Right renal pelvis (tissue), 4 donors: ENCODE measurements at regions not wholly inside any gene's neighbourhood (a gene's known extent, or its start where the extent isn't known, plus 50 kb on each side); places are given as distances from the start of the nearest gene placed in this dataset.
"Not testable (repeated sequence)": the region's sequence is repeated elsewhere in the genome, so short reads cannot be mapped to it uniquely, and the experiment has no call there.

ENCODE experiments used
- DNase-seq, 4 donors: peaks; one replicate each; pipeline ENCODE4 v3.0.0-alpha.2; 2013; ENCODE audit warnings: low read depth in 4 of 4, low spot score in 3 of 4, missing footprints in 1 of 4

GRCh38 chr4:147219145-147219544 is 261.8 kb upstream of the EDNRA start:
- DNase-seq = no peak

DNA sequence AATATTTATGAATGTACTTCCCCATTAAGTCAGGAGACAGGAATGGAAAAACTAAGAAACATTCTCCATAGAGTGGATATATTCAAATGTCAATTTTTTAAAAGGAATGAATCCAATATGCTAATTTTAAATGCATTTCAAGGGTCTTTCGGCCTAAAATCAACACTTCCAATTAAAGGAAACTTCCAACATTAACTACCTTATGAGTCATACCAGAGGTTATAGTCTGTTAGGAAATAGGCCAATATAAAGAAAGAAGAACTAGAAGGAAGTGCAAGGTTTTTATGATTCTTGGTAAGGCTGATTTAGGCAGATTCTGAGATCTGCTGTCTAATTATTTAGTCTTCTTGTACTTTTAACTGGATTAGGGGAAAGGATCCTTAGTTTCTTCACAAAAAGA is 260.1 kb upstream of the EDNRA start:
- DNase-seq = no peak

- DNase-seq = no peak
These were observed 258.0 kb upstream of the EDNRA start for GRCh38 chr4:147222906-147223305.

GRCh38 chr4:147223576-147223975 is 257.3 kb upstream of the EDNRA start:
- DNase-seq = no peak

- no peak for DNase-seq
These were observed 244.1 kb upstream of the EDNRA start for GRCh38 chr4:147236806-147237205.

DNA sequence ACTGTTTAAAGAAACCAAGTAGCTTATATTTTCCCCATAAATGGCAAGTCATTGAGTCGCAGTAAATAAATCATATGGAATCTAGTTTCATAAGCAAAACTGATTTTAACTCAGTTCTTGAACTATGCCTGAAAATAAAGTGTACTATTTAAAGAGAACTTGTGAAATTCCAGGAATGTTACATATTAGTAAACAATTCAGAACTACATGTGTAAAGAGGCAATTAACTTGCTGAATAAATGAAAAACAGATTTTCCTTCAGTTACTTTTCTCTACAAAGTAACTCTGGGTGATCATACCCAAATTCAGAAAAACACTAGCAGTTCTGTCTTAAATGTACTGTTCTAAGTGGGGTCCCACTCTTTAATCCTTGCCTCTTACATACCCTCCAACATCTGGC is 236.1 kb upstream of the EDNRA start:
- DNase-seq = no peak

- no peak for DNase-seq
These were observed 234.8 kb upstream of the EDNRA start for GRCh38 chr4:147246096-147246495.

DNA sequence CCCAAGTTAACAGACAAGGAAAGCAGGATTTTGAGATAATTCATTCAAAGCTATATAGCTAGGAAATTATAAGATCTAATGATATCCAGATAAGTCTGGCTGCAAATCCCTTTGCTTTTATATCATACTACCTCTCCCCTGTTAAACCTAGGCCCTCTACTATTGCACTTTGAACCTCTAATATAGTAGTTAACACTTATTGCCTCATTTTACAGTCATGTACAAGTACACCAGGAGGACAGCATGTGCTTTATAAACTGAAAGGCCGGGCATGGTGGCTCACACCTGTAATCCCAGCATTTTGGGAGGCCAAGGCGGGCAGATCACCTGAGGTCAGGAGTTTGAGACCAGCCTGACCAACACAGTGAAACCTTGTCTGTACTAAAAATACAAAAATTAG is 234.4 kb upstream of the EDNRA start:
- DNase-seq = not testable (repeated sequence)

DNA sequence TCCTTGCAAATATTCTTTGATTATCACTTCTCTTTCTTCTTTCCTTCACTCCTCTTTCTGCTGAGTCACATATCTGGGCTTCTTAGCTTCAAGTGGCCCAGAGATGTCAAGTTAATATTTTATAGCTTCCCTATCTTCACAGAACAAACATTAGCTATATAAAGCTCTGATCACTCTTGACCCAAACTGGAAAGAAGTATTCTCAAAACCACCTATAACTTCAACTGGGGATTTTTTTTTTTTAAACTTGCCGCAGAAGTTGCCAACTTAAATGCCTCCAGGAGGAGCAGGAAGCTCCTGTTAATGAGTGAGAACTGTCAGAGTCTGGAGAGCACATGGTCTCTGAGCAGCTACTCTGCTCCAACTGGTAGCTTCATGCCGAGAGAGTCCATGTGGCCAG is 233.3 kb upstream of the EDNRA start:
- no peak for DNase-seq

DNA sequence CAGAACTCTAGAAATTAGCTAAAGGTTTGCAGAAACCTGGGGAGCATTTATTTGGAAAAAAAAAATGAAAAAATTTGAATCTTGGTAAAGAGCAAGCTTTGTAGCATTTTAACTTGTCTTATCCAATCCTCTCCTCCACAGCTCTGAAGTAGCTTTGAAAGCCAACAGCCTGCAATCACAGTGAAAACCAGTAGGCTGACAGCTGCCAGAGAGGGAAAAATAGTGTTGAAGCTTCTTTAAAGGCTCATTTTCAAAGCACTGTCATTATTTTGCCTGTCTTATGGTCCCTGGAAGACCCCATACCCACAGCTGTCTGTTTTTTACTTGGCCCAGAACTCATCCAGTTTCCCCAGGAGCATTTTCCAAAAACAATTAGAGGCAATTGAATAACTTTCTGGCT is 230.8 kb upstream of the EDNRA start:
- no peak for DNase-seq

DNA sequence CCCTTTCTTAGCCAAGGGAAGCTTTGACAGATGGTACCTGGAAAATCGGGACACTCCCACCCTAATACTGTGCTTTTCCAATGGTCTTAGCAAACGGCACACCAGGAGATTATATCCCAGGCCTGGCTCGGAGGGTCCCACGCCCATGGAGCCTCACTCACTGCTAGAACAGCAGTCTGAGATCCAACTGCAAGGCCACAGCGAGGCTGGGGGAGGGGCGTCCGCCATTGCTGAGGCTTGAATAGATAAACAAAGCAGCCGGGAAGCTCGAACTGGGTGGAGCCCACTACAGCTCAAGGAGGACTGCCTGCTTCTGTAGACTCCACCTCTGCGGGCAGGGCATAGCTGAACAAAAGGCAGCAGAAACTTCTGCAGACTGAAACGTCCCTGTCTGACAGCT is 225.6 kb upstream of the EDNRA start:
- DNase-seq = not testable (repeated sequence)

DNA sequence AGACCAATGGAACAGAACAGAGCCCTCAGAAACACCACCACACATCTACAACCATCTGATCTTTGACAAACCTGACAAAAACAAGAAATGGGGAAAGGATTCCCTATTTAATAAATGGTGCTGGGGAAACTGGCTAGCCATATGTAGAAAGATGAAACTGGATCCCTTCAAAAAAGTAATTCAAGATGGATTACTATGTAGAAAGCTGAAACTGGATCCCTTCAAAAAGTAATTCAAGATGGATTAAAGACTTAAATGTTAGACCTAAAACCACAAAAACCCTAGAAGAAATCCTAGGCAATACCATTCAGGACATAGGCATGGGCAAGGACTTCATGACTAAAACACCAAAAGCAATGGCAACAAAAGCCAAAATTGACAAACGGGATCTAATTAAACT is 221.6 kb upstream of the EDNRA start:
- DNase-seq = not testable (repeated sequence)

DNA sequence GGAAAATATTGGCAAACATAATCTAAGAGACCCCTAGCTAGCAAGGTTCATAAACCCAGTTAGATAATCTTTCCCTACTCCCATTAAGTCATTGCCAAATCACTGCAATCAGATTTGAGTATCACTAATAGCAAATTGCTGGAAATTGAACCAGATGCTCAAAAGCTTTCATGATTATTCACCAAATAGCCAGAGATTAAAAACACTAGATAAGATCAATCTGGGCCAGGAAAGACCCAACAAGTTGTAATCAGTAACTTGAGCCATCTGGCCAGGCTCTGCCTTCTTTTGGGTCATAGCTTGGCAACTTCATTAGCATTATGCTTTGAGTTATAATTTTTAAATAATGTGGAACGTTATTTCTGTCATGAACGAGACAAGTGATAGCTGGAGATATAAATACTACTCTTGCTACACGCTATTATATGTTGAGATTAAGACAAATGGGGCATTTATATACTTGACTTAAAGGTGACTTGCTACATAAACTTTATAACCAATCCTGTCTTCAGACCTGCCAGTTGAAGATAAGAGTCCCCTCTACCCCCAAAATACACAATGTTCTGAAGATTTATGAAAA is 196.6 kb upstream of the EDNRA start:
- peak in 2 of 4 donors; percentile 24 to 38 for DNase-seq

DNA sequence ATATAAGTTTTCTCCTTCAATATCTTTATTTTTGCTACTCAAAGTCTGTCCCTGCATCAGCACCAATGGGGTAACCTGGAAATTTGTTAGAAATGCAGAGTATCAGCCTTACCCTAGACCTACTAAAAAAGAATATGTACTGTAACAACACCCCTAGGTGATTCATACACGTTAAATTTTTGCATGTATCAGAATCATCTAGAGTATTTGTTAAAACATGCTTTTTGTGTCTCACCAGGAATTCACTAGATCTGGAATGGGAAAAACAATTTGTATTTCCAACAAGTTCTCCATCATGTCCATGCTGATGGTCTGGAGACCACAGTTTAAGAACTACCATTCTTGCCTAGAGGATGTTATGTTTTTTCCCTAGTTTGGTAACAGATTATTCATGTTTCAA is 196.0 kb upstream of the EDNRA start:
- no peak for DNase-seq

DNA sequence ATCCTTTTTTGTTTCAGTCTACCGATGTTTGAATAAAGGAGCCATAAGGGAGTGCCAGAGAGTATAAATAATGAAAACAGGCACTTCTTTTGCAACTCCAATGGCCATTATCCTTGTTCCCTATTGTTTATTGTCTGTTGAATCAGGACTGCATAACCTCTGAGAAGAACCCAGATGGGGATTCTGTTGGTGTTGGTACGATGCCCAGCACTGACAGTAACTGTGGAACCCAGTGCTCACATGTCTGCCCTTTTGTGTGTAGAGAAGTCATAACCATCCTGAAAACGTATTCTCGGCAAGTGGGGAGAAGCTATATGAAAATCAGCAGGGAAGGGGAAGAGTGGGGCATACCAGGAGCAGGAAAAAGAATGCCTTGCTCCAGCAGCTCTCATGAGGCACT is 195.1 kb upstream of the EDNRA start:
- DNase-seq = no peak

GRCh38 chr4:147286846-147287587 is 193.9 kb upstream of the EDNRA start:
- DNase-seq = no peak

GRCh38 chr4:147287588-147287890 is 193.4 kb upstream of the EDNRA start:
- DNase-seq = no peak

GRCh38 chr4:147288512-147288911 is 192.4 kb upstream of the EDNRA start:
- no peak for DNase-seq

DNA sequence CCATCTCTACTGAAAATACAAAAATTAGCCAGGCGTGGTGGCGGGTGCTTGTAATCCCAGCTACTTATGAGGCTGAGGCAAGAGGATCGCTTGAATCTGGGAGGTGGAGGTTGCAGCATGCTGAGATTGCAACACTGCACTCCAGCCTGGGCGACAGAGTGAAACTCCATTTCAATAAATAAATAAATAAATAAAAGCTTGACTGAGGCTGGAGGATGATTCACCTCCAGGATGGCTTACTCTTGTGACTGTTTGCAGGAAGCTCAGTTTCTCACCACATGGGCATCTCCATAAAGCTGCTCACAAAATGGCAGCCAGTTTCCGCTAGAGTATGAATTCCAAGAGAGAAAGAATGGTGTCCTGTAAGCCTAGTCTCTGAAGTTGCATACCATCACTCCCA is 191.7 kb upstream of the EDNRA start:
- DNase-seq = no peak

DNA sequence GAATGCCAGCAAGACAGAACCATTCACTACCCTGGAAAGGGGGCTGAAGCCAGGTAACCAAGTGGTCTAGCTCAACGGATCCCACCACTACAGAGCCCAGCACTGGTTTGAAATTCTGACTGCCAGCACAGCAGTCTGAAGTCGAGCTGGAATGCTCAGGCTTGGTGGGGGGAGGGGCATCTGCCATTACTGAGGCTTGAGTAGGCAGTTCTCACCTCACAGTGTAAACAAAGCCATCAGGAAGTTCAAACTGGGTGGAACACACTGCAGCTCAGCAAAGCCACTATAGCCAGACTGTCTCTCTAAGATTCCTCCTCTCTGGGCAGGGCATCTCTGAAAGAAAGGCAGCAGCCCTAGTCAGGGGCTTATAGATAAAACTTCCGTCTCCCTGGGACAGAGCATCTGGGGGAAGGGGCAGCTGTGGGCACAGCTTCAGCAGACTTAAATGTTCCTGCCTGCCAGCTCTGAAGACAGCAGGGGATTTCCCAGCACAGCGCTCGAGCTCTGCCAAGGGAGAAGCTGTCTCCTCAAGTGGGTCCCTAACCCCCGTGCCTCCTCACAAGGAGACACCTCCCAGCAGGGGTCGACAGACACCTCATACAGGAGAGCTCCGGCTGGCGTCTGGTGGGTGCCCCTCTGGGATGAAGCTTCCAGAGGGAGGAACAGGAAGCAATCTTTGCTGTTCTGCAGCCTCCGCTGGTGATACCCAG is 188.1 kb upstream of the EDNRA start:
- not testable (repeated sequence) for DNase-seq

DNA sequence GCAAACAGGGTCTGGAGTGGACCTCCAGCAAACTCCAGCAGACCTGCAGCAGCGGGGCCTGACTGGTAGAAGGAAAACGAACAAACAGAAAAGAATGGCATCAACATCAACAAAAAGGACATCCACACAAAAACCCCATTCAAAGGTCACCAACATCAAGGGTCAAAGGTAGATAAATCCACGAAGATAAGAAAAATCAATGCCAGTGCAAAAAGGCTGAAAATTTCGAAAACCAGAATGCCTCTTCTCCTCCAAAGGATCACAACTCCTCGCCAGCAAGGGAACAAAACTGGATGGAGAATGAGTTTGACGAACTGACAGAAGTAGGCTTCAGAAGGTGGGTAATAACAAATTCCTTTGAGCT is 187.6 kb upstream of the EDNRA start:
- DNase-seq = not testable (repeated sequence)

GRCh38 chr4:147299205-147299604 is 181.7 kb upstream of the EDNRA start:
- no peak for DNase-seq
